ENCODE measurements at regions not wholly inside any gene's neighbourhood (a gene's known extent, or its start where the extent isn't known, plus 50 kb on each side); places are given as distances from the start of the nearest gene placed in this dataset.

- intact Hi-C loops (cut with micrococcal nuclease; ENCODE audit: unreplicated experiment): no loop called here
- TF ChIP-seq, protein P1, sequence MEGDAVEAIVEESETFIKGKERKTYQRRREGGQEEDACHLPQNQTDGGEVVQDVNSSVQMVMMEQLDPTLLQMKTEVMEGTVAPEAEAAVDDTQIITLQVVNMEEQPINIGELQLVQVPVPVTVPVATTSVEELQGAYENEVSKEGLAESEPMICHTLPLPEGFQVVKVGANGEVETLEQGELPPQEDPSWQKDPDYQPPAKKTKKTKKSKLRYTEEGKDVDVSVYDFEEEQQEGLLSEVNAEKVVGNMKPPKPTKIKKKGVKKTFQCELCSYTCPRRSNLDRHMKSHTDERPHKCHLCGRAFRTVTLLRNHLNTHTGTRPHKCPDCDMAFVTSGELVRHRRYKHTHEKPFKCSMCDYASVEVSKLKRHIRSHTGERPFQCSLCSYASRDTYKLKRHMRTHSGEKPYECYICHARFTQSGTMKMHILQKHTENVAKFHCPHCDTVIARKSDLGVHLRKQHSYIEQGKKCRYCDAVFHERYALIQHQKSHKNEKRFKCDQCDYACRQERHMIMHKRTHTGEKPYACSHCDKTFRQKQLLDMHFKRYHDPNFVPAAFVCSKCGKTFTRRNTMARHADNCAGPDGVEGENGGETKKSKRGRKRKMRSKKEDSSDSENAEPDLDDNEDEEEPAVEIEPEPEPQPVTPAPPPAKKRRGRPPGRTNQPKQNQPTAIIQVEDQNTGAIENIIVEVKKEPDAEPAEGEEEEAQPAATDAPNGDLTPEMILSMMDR (IDR thresholded peaks at IDR 0.05; ENCODE audit: unreplicated experiment): no peak
- peaks cover 22% of the 10 kb centered on the region for H3K4me1 Mint-ChIP-seq (ENCODE audit: low read depth, unreplicated experiment)
- peaks cover 3% of the 10 kb centered on the region for H3K9me3 Mint-ChIP-seq (ENCODE audit: low read depth, unreplicated experiment)
- no TSS peak for BruUV-seq (replicated peaks)
- no peak for DNase-seq
- CTCF ChIA-PET: no interaction called here
- no peak overlapping the region for H3K27ac Mint-ChIP-seq (ENCODE audit: unreplicated experiment)
- no peaks in the 10 kb centered on the region for H3K36me3 Mint-ChIP-seq (ENCODE audit: insufficient read depth, unreplicated experiment)
- H3K4me3 Mint-ChIP-seq (ENCODE audit: low read depth, unreplicated experiment): no peak overlapping the region
- H3K27me3 Mint-ChIP-seq (ENCODE audit: unreplicated experiment): peaks cover 36% of the 10 kb centered on the region
These were observed 144.0 kb downstream of the NAV1 start for GRCh38 chr1:201682964-201683363.

DNA sequence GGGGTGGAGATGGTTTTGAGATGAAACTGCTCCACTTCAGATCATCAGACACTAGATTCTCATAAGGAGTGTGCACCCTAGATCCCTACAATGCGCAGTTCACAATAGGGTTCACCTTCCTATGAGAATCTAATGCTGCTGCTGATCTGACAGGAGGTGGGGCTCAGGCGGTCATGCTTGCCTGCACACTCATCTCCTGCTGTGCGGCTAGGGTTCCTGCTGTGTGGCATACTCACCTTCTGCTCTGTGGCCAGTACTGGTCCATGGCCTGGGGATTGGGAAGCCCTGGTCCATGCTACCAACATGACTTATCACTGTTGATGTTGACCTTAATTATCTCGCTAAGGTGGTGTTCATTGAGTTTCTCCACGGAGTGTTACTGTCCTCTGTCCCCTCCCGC, 144.5 kb downstream of the NAV1 start:
- Mint-ChIP-seq H3K9me3 (ENCODE audit: low read depth, unreplicated experiment) (peaks cover 3% of the 10 kb centered on the region), H3K36me3 (ENCODE audit: insufficient read depth, unreplicated experiment) (no peaks in the 10 kb centered on the region), H3K27ac (ENCODE audit: unreplicated experiment) (no peak overlapping the region), H3K27me3 (ENCODE audit: unreplicated experiment) (peaks cover 33% of the 10 kb centered on the region), H3K4me1 (ENCODE audit: low read depth, unreplicated experiment) (peaks cover 22% of the 10 kb centered on the region), H3K4me3 (ENCODE audit: low read depth, unreplicated experiment) (no peak overlapping the region)
- BruUV-seq (replicated peaks): no TSS peak
- CTCF ChIA-PET: no interaction called here
- TF ChIP-seq, protein P1 (IDR thresholded peaks at IDR 0.05; ENCODE audit: unreplicated experiment): no peak
- DNase-seq: no peak
- intact Hi-C loops (cut with micrococcal nuclease; ENCODE audit: unreplicated experiment): no loop called here

DNA sequence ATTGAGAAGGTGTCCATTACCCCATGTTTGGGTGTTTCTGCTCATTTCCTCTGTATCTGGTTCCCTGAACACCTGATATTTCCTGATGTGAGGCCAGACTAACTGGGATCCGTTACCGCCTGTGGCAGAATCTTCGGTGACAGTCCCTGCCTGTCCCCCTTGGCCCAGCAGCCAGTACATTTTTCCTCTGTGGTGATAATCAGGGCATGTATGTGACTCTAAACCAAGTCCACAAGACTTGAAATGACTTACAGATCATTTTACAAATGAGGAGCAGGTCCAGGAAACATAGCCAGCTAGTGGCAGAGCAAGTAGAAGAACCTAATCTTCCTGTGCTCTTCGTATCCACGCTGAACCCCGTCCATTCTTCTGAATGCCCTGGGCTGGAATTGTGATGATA, 143.5 kb upstream of the IPO9 start:
- no TSS peak for BruUV-seq (replicated peaks)

DNA sequence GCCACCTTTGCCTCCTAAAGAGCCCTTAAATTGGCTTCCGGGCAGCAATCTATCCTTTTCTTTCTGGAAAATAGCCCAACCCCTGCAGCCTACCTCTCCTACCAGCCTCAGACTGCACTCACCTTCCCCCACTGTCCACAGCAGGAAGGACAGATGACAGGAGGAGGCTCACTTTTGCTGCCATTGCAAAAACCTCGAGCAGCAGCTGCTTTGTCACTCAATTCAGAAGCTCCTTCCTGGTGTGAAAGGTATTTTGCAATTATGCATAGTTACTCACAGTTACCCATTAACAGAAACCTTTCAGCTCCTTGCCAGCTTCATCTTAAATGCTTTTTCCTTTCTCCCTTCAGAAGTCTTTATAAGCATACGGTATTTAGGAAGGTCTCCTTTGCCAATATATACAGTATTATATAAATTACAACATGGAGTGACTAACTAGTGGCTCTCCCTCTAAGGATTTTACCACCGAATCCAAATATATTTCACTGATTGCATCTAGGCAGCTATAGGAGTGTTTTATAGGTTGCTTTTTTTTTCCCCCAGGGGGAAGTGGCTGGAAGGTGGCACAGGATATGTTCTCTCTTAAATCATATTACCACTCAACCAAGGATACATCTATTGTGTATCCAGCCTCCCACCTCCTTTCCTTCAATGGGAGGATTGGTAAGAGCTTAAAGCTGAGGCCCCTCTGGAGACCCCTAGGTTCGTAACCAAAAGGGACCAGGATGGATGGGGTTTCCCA, 142.1 kb upstream of the IPO9 start:
- DNase-seq: peak; percentile 63
- H3K36me3 Mint-ChIP-seq (ENCODE audit: insufficient read depth, unreplicated experiment): no peaks in the 10 kb centered on the region
- TF ChIP-seq, protein P1 (IDR thresholded peaks at IDR 0.05; ENCODE audit: unreplicated experiment): no peak
- H3K27me3 Mint-ChIP-seq (ENCODE audit: unreplicated experiment): no peaks in the 10 kb centered on the region
- no peaks in the 10 kb centered on the region for H3K9me3 Mint-ChIP-seq (ENCODE audit: low read depth, unreplicated experiment)
- peaks cover 22% of the 10 kb centered on the region for H3K4me1 Mint-ChIP-seq (ENCODE audit: low read depth, unreplicated experiment)
- H3K4me3 Mint-ChIP-seq (ENCODE audit: low read depth, unreplicated experiment): peak overlapping the region; percentile 15
- intact Hi-C loops (cut with micrococcal nuclease; ENCODE audit: unreplicated experiment): no loop called here
- CTCF ChIA-PET: interaction anchor here (0.5 to 1.5 kb wide), 14 partner anchors 11 to 226 kb away, joined by 3 to 7 read pairs (median 4); no protein-coding TSS in a partner anchor
- H3K27ac Mint-ChIP-seq (ENCODE audit: unreplicated experiment): no peak overlapping the region
- no TSS peak for BruUV-seq (replicated peaks)

More for the DNA sequence above, 143.5 kb upstream of the IPO9 start:
- Mint-ChIP-seq H3K9me3 (ENCODE audit: low read depth, unreplicated experiment) (no peaks in the 10 kb centered on the region), H3K27ac (ENCODE audit: unreplicated experiment) (no peak overlapping the region), H3K4me1 (ENCODE audit: low read depth, unreplicated experiment) (peaks cover 22% of the 10 kb centered on the region), H3K27me3 (ENCODE audit: unreplicated experiment) (peaks cover 12% of the 10 kb centered on the region), H3K36me3 (ENCODE audit: insufficient read depth, unreplicated experiment) (no peaks in the 10 kb centered on the region), H3K4me3 (ENCODE audit: low read depth, unreplicated experiment) (no peak overlapping the region)
- CTCF ChIA-PET: no interaction called here
- no peak for DNase-seq
- intact Hi-C loops (cut with micrococcal nuclease; ENCODE audit: unreplicated experiment): no loop called here
- TF ChIP-seq, protein P1 (IDR thresholded peaks at IDR 0.05; ENCODE audit: unreplicated experiment): no peak
